Prostate gland (tissue), 2 donors: ENCODE measurements at regions not wholly inside any gene's neighbourhood (a gene's known extent, or its start where the extent isn't known, plus 50 kb on each side); places are given as distances from the start of the nearest gene placed in this dataset.

Source experiments
- CTCF ChIP-seq, 4 experiments: fragments of 200-600 bp in 2 of 4; fragments of 450-650 bp in 2 of 4; sonication (generic) in 2 of 4; IDR thresholded peaks; 1 replicate in 3 of 4; 2 replicates in 1 of 4; pipeline ENCODE4 v1.5.1; 2016 to 2019; ENCODE audit warnings: antibody characterized with exemption in 4 of 4, mild to moderate bottlenecking in 2 of 4, moderate library complexity in 2 of 4
- POLR2A ChIP-seq: fragments of 450-650 bp; IDR thresholded peaks from one replicate; pipeline ENCODE4 v1.6.1; 2016; ENCODE audit warnings: antibody characterized with exemption, mild to moderate bottlenecking
- POLR2AphosphoS5 ChIP-seq: sonication (generic); formaldehyde crosslinking; IDR thresholded peaks from one replicate; pipeline ENCODE4 v1.6.1; 2017; ENCODE audit warnings: antibody characterized with exemption

GRCh38 chr17:77548967-77549366 lies 408.2 kb downstream of the SEC14L1 start:
- TF ChIP-seq CTCF (IDR thresholded peaks at IDR 0.05) (no peak), POLR2AphosphoS5 (no peak), POLR2A (no peak)
